ENCODE measurements at regions not wholly inside any gene's neighbourhood (a gene's known extent, or its start where the extent isn't known, plus 50 kb on each side); places are given as distances from the start of the nearest gene placed in this dataset.

- 93% methylated on average over 5 of the region's 6 CpGs for WGBS
- Histone ChIP-seq H3K27ac (replicated peaks in 1 of 4) (no peak overlapping the region), H3K9me3 (no peaks in the 10 kb centered on the region), H3K36me3 (no peaks in the 10 kb centered on the region), H3K27me3 (no peaks in the 10 kb centered on the region), H3K4me1 (peaks cover 0 to 10% (median 0%) of the 10 kb centered on the region in 4 donors), H3K4me3 (no peak overlapping the region)
- no peak for DNase-seq (ENCODE audit: extremely low spot score)
- intact Hi-C loops (cut with DNase I): no loop called here
- TF ChIP-seq POLR2A (IDR thresholded peaks at IDR 0.05; ENCODE audit: low read depth) (no peak), EP300 (IDR thresholded peaks at IDR 0.05) (no peak), POLR2AphosphoS5 (IDR thresholded peaks at IDR 0.05) (no peak), CTCF (IDR thresholded peaks at IDR 0.05) (no peak)
Observed at GRCh38 chr9:38120961-38121360, 51.9 kb upstream of the SHB start.

GRCh38 chr9:38119560-38120236 is 50.7 kb upstream of the SHB start:
- WGBS: 45% methylated on average over 5 of the region's 5 CpGs
- no peak overlapping the region for H3K4me3 ChIP-seq

GRCh38 chr9:38118862-38119438 is 49.9 kb upstream of the SHB start:
- no peak for DNase-seq (ENCODE audit: extremely low spot score)
- TF ChIP-seq CTCF (IDR thresholded peaks at IDR 0.05) (no peak), EP300 (IDR thresholded peaks at IDR 0.05) (no peak), POLR2AphosphoS5 (IDR thresholded peaks at IDR 0.05) (no peak)
- H3K9me3 ChIP-seq: no peaks in the 10 kb centered on the region
- H3K4me3 ChIP-seq: no peak overlapping the region
- no peak overlapping the region for H3K27ac ChIP-seq (replicated peaks in 1 of 4)
- H3K36me3 ChIP-seq: no peaks in the 10 kb centered on the region
- peaks cover 0 to 10% (median 0%) of the 10 kb centered on the region in 4 donors for H3K4me1 ChIP-seq
- 86% methylated on average over 8 of the region's 8 CpGs for WGBS
- intact Hi-C loops (cut with DNase I): no loop called here
- H3K27me3 ChIP-seq: no peaks in the 10 kb centered on the region

More at GRCh38 chr9:38119560-38120236, 50.7 kb upstream of the SHB start:
- Histone ChIP-seq H3K36me3 (no peaks in the 10 kb centered on the region), H3K4me1 (peaks cover 0 to 10% (median 0%) of the 10 kb centered on the region in 4 donors), H3K27ac (replicated peaks in 1 of 4) (no peak overlapping the region), H3K9me3 (no peaks in the 10 kb centered on the region), H3K27me3 (no peaks in the 10 kb centered on the region)
- intact Hi-C loops (cut with DNase I): no loop called here
- no peak for TF ChIP-seq EP300 (IDR thresholded peaks at IDR 0.05)
- no peak for TF ChIP-seq CTCF (IDR thresholded peaks at IDR 0.05)
- TF ChIP-seq POLR2AphosphoS5 (IDR thresholded peaks at IDR 0.05): no peak
- no peak for TF ChIP-seq POLR2A (IDR thresholded peaks at IDR 0.05; ENCODE audit: low read depth)
- no peak for DNase-seq (ENCODE audit: extremely low spot score)

Small RNAs in the stretch of these regions (small RNA-seq; reads per million reads assigned to genes)
- 0 reads per million in 3 donors for gene RF00096
